ENCODE measurements at regions not wholly inside any gene's neighbourhood (a gene's known extent, or its start where the extent isn't known, plus 50 kb on each side); places are given as distances from the start of the nearest gene placed in this dataset.

DNA sequence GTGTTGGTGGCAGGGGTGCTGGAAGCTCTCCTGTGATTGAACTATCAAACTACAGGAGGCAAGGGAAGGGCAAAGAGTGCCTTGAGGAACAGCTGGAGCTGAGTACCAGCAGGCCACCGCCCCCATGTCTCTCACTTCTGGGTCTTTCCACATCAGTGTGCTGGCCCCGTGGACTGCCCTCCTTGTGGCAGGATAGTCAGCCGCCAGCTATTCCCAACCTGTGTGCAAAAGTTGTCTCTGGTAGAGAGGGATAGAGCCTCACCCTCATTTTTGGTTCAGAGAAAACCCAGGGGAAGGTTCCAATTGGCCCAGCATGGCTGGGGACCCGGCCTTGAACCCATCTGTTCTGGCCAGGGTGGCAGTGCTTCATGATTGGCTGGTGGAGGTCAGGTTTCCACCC lies 211.8 kb downstream of the IRF8 start:
- Mint-ChIP-seq H3K36me3 (no peaks in the 10 kb centered on the region), H3K4me1 (no peaks in the 10 kb centered on the region), H3K27me3 (ENCODE audit: insufficient read depth, low read depth) (peaks cover 12% of the 10 kb centered on the region), H3K9me3 (no peaks in the 10 kb centered on the region), H3K27ac (no peak overlapping the region), H3K4me3 (no peak overlapping the region)
- no peaks in the 10 kb centered on the region for H3K27me3 ChIP-seq
- no peaks in the 10 kb centered on the region for H3K79me2 ChIP-seq (ENCODE audit: low read depth)
- H4K20me1 ChIP-seq (ENCODE audit: low read depth): no peaks in the 10 kb centered on the region
- TF ChIP-seq EZH2 (IDR thresholded peaks at IDR 0.05) (no peak), EZH2phosphoT487 (IDR thresholded peaks at IDR 0.05) (no peak)
- TF ChIP-seq, protein P1, sequence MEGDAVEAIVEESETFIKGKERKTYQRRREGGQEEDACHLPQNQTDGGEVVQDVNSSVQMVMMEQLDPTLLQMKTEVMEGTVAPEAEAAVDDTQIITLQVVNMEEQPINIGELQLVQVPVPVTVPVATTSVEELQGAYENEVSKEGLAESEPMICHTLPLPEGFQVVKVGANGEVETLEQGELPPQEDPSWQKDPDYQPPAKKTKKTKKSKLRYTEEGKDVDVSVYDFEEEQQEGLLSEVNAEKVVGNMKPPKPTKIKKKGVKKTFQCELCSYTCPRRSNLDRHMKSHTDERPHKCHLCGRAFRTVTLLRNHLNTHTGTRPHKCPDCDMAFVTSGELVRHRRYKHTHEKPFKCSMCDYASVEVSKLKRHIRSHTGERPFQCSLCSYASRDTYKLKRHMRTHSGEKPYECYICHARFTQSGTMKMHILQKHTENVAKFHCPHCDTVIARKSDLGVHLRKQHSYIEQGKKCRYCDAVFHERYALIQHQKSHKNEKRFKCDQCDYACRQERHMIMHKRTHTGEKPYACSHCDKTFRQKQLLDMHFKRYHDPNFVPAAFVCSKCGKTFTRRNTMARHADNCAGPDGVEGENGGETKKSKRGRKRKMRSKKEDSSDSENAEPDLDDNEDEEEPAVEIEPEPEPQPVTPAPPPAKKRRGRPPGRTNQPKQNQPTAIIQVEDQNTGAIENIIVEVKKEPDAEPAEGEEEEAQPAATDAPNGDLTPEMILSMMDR (IDR thresholded peaks at IDR 0.05): no peak
- no peak for DNase-seq (ENCODE audit: low spot score)
- H3F3A ChIP-seq (ENCODE audit: low read depth): peaks cover 14% of the 10 kb centered on the region
- H3K4me1 ChIP-seq: no peaks in the 10 kb centered on the region
- H3K27ac ChIP-seq: no peak overlapping the region
- no peak overlapping the region for H3K4me3 ChIP-seq
- no peak overlapping the region for H3K4me2 ChIP-seq
- H3K36me3 ChIP-seq: no peaks in the 10 kb centered on the region
- no peak overlapping the region for H2AFZ ChIP-seq (replicated peaks)
- H3K9me3 ChIP-seq (ENCODE audit: low read depth): no peaks in the 10 kb centered on the region
- no peak overlapping the region for H3K9ac ChIP-seq

DNA sequence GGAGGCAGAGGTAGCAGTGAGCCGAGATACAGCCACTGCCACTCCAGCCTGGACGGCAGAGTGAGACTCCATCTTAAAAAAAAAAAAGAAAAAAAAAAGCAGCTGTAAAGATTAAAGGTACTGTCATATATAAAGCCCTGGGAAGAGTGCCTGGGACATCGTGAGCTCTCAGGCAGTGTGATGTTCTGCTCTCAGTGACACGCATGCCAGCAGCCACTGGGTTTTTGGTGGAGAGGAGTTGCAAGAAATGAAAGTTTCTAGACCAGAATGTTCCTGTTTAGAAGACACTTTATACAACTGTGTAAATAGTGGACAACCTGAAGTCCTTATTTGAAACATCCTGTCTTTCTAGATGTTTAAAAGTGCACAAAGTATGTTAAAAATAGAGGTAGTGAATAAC lies 213.2 kb downstream of the IRF8 start:
- Mint-ChIP-seq H3K36me3 (no peaks in the 10 kb centered on the region), H3K9me3 (no peaks in the 10 kb centered on the region), H3K4me1 (no peaks in the 10 kb centered on the region), H3K27me3 (ENCODE audit: insufficient read depth, low read depth) (peaks cover 9% of the 10 kb centered on the region), H3K27ac (no peak overlapping the region), H3K4me3 (no peak overlapping the region)
- Histone ChIP-seq H3K79me2 (ENCODE audit: low read depth) (no peaks in the 10 kb centered on the region), H3K9me3 (ENCODE audit: low read depth) (no peaks in the 10 kb centered on the region), H3K4me1 (no peaks in the 10 kb centered on the region), H3K9ac (no peak overlapping the region), H3F3A (ENCODE audit: low read depth) (peaks cover 14% of the 10 kb centered on the region), H4K20me1 (ENCODE audit: low read depth) (no peaks in the 10 kb centered on the region), H3K27ac (no peak overlapping the region), H3K27me3 (no peaks in the 10 kb centered on the region), H3K4me3 (no peak overlapping the region), H3K36me3 (no peaks in the 10 kb centered on the region), H2AFZ (replicated peaks) (no peak overlapping the region), H3K4me2 (no peak overlapping the region)
- TF ChIP-seq EZH2phosphoT487 (IDR thresholded peaks at IDR 0.05): no peak
- no peak for TF ChIP-seq EZH2 (IDR thresholded peaks at IDR 0.05)
- TF ChIP-seq, protein P1 (IDR thresholded peaks at IDR 0.05): no peak
- no peak for DNase-seq (ENCODE audit: low spot score)

DNA sequence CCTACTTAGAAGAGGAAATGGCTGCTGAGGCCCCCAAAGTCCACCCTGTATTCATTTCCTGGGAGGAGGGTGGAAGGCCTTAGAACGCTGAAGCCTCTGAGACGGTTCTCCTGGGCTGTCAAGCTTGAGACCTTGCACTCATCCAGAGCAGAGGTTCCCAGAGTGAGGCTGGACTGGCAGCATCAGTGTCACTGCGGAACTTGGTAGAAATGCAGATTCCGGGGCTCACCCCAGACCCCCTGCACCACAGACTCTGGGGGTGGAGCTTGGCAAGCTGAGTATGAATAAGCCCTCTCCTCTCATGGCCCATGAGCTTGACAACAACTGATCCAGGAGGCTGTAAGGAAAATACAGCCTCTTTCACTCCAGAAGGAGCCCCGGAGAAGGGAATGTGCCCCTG lies 218.3 kb downstream of the IRF8 start:
- TF ChIP-seq EZH2 (IDR thresholded peaks at IDR 0.05) (no peak), EZH2phosphoT487 (IDR thresholded peaks at IDR 0.05) (no peak)
- TF ChIP-seq, protein P1 (IDR thresholded peaks at IDR 0.05): no peak
- Histone ChIP-seq H4K20me1 (ENCODE audit: low read depth) (no peaks in the 10 kb centered on the region), H3K27me3 (peaks cover 26% of the 10 kb centered on the region), H2AFZ (replicated peaks) (no peak overlapping the region), H3F3A (ENCODE audit: low read depth) (no peaks in the 10 kb centered on the region), H3K4me3 (no peak overlapping the region), H3K9ac (no peak overlapping the region), H3K27ac (no peak overlapping the region), H3K79me2 (ENCODE audit: low read depth) (no peaks in the 10 kb centered on the region), H3K4me2 (no peak overlapping the region), H3K9me3 (ENCODE audit: low read depth) (no peaks in the 10 kb centered on the region), H3K36me3 (no peaks in the 10 kb centered on the region), H3K4me1 (peaks cover 8% of the 10 kb centered on the region)
- peaks cover 12% of the 10 kb centered on the region for H3K27me3 Mint-ChIP-seq (ENCODE audit: insufficient read depth, low read depth)
- H3K4me3 Mint-ChIP-seq: no peak overlapping the region
- no peaks in the 10 kb centered on the region for H3K36me3 Mint-ChIP-seq
- no peaks in the 10 kb centered on the region for H3K9me3 Mint-ChIP-seq
- no peak for DNase-seq (ENCODE audit: low spot score)
- H3K4me1 Mint-ChIP-seq: peaks cover 3% of the 10 kb centered on the region
- no peak overlapping the region for H3K27ac Mint-ChIP-seq

Measured in neural progenitor cell (in vitro differentiated cells).